MM.1S (cell line): ENCODE measurements at regions not wholly inside any gene's neighbourhood (a gene's known extent, or its start where the extent isn't known, plus 50 kb on each side); places are given as distances from the start of the nearest gene placed in this dataset.
"Not testable (repeated sequence)": the region's sequence is repeated elsewhere in the genome, so short reads cannot be mapped to it uniquely, and the experiment has no call there.

Experiments used
- DNase-seq: peaks from one replicate; pipeline ENCODE4 v3.0.0-alpha.2; 2015
- H2AFZ ChIP-seq: fragments of 300-600 bp; sonication (generic); 2 replicates; pipeline ENCODE4 v1.6.0; 2016; ENCODE audit warnings: antibody characterized with exemption, low read length
- H3F3A ChIP-seq: fragments of 300-600 bp; sonication (generic); 2 replicates; pipeline ENCODE4 v1.6.1; 2016; ENCODE audit warnings: mild to moderate bottlenecking, antibody characterized with exemption, low read length, moderate library complexity, mixed read lengths; ENCODE audit not compliant: insufficient read depth
- H3K27ac ChIP-seq: fragments of 300-600 bp; sonication (generic); 2 replicates; pipeline ENCODE4 v1.5.1; 2016; ENCODE audit warnings: mild to moderate bottlenecking, low read length
- H3K27me3 ChIP-seq: fragments of 300-600 bp; sonication (generic); replicated peaks from 2 replicates; pipeline ENCODE4 v1.6.0; 2016; ENCODE audit warnings: low read length; ENCODE audit not compliant: insufficient read depth
- H3K36me3 ChIP-seq: fragments of 300-600 bp; sonication (generic); replicated peaks from 2 replicates; pipeline ENCODE4 v1.6.1; 2016; ENCODE audit warnings: mild to moderate bottlenecking, low read length, mixed read lengths; ENCODE audit not compliant: insufficient read depth
- H3K4me1 ChIP-seq: fragments of 300-600 bp; sonication (generic); 2 replicates; pipeline ENCODE4 v1.6.1; 2016; ENCODE audit warnings: low read length, mixed read lengths
- H3K4me2 ChIP-seq: fragments of 300-600 bp; sonication (generic); 2 replicates; pipeline ENCODE4 v1.6.0; 2016; ENCODE audit warnings: low read depth, low read length
- H3K4me3 ChIP-seq: fragments of 300-600 bp; sonication (generic); 2 replicates; pipeline ENCODE4 v1.5.1; 2016; ENCODE audit warnings: low read length, mixed read lengths
- H3K79me2 ChIP-seq: fragments of 300-600 bp; sonication (generic); 2 replicates; pipeline ENCODE4 v1.6.1; 2016; ENCODE audit warnings: mixed run types, low read length, mixed read lengths
- H3K9ac ChIP-seq: fragments of 300-600 bp; sonication (generic); 2 replicates; pipeline ENCODE4 v1.6.1; 2016; ENCODE audit warnings: low read length, mixed read lengths
- H3K9me2 ChIP-seq: fragments of 300-600 bp; sonication (generic); replicated peaks from 2 replicates; pipeline ENCODE4 v1.6.1; 2016; ENCODE audit warnings: mild to moderate bottlenecking, low read length, mixed read lengths; ENCODE audit not compliant: insufficient read depth
- H3K9me3 ChIP-seq: fragments of 300-600 bp; sonication (generic); replicated peaks from 2 replicates; pipeline ENCODE4 v1.6.1; 2016; ENCODE audit warnings: mild to moderate bottlenecking, low read length, mixed read lengths; ENCODE audit not compliant: insufficient read depth
- H4K20me1 ChIP-seq: fragments of 300-600 bp; sonication (generic); 2 replicates; pipeline ENCODE4 v1.6.1; 2016; ENCODE audit warnings: mild to moderate bottlenecking, low read length, moderate library complexity, mixed read lengths; ENCODE audit not compliant: insufficient read depth
- EZH2 ChIP-seq: fragments of 300-600 bp; sonication (generic); optimal IDR thresholded peaks from 2 replicates; pipeline ENCODE3; 2017; ENCODE audit warnings: low read depth, mild to moderate bottlenecking, antibody characterized with exemption, low read length, mixed read lengths
- EZH2phosphoT487 ChIP-seq: fragments of 300-600 bp; sonication (generic); IDR thresholded peaks from 2 replicates; pipeline ENCODE4 v1.6.1; 2018; ENCODE audit warnings: antibody characterized with exemption, low read length
- TF ChIP-seq, protein P1 (sequence below): fragments of 300-600 bp; sonication (generic); IDR thresholded peaks from 2 replicates; pipeline ENCODE4 v1.5.1; 2016; ENCODE audit warnings: antibody characterized with exemption, low read length, mixed read lengths

DNA sequence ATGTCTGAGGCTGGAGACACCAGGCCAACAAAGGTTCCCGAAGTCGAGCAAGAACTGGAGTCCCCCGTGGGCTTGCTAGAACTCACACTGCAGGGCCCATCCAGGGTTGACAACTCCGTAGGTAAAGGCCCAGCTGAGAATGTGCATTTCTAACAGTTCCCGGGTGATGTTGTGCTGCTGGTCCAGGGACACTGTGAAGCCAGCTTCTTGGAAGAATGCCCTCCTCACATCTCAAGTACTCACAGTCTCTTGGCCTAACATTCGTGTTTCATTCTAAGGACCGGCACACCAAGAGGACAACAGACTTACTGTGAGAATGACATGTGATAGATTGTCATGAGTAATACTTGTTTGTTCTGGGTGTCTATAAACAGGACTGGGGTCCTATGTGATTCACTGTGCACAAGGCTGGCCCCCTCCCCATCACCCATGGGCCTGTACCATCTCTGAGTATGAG is 682.3 kb upstream of the IGFBP3 start:
- DNase-seq, result no peak

DNA sequence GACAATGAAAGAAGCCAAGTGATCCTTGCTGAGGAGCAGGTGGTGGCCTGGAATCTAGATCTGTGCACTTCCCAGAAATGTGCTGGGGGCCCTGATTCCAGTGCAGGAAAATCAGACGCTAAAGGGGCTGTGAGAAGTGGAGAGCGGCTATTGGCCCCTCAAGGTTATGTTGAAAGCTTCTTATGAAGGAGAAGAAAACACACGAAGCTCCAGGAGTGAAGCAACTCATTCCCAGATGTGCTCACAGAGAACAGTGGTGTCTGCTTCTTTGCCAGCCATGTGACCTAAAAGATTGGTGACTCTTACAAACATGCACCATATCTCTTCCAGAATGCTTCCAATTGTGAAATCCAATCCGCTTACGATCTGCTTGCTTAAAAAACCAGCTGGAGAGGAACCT is 679.3 kb upstream of the IGFBP3 start:
- no peak for TF ChIP-seq EZH2
- TF ChIP-seq, protein P1, sequence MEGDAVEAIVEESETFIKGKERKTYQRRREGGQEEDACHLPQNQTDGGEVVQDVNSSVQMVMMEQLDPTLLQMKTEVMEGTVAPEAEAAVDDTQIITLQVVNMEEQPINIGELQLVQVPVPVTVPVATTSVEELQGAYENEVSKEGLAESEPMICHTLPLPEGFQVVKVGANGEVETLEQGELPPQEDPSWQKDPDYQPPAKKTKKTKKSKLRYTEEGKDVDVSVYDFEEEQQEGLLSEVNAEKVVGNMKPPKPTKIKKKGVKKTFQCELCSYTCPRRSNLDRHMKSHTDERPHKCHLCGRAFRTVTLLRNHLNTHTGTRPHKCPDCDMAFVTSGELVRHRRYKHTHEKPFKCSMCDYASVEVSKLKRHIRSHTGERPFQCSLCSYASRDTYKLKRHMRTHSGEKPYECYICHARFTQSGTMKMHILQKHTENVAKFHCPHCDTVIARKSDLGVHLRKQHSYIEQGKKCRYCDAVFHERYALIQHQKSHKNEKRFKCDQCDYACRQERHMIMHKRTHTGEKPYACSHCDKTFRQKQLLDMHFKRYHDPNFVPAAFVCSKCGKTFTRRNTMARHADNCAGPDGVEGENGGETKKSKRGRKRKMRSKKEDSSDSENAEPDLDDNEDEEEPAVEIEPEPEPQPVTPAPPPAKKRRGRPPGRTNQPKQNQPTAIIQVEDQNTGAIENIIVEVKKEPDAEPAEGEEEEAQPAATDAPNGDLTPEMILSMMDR, result no peak
- TF ChIP-seq EZH2phosphoT487, result no peak

More for the DNA sequence above, 682.3 kb upstream of the IGFBP3 start:
- H2AFZ ChIP-seq, result no peak overlapping the region
- H3K4me3 ChIP-seq, result no peak overlapping the region
- H3F3A ChIP-seq, result no peaks in the 10 kb centered on the region
- no peak overlapping the region for H3K9ac ChIP-seq
- TF ChIP-seq EZH2, result no peak
- TF ChIP-seq, protein P1, result no peak
- no peaks in the 10 kb centered on the region for H3K4me1 ChIP-seq
- no peak overlapping the region for H3K4me2 ChIP-seq
- H3K9me3 ChIP-seq, result no peaks in the 10 kb centered on the region
- H3K27me3 ChIP-seq, result no peaks in the 10 kb centered on the region
- no peaks in the 10 kb centered on the region for H3K9me2 ChIP-seq
- H3K36me3 ChIP-seq, result no peaks in the 10 kb centered on the region
- no peak overlapping the region for H3K27ac ChIP-seq
- no peaks in the 10 kb centered on the region for H4K20me1 ChIP-seq
- no peaks in the 10 kb centered on the region for H3K79me2 ChIP-seq

DNA sequence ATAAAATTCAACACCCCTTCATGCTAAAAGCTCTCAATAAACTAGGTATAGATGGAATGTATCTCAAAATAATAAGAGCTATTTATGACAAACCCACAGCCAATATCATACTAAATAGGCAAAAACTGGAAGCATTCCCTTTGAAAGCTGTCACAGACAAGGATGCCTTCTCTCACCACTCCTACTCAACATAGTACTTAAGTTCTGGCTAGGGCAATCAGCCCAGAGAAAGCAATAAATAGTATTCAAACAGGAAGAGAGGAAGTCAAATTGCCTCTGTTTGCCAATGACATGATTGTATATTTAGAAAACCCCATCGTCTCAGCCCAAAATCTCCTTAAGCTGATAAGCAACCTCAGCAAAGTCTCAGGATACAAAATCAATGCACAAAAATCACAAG is 673.8 kb upstream of the IGFBP3 start:
- H3K4me1 ChIP-seq, DNase-seq, H3K4me3 ChIP-seq, H2AFZ ChIP-seq, H3K9ac ChIP-seq, H3K4me2 ChIP-seq, H3K36me3 ChIP-seq, H3K79me2 ChIP-seq, H3K27me3 ChIP-seq, H3K27ac ChIP-seq, H3K9me3 ChIP-seq, H4K20me1 ChIP-seq, H3F3A ChIP-seq, H3K9me2 ChIP-seq: not testable (repeated sequence)

More for the DNA sequence above, 679.3 kb upstream of the IGFBP3 start:
- Histone ChIP-seq H3K9me2 (no peaks in the 10 kb centered on the region), H3K4me3 (no peak overlapping the region), H3K27me3 (no peaks in the 10 kb centered on the region), H3K27ac (no peak overlapping the region), H3K9ac (no peak overlapping the region), H3K4me2 (no peak overlapping the region), H4K20me1 (no peaks in the 10 kb centered on the region), H3F3A (no peaks in the 10 kb centered on the region), H2AFZ (no peak overlapping the region), H3K36me3 (no peaks in the 10 kb centered on the region), H3K4me1 (no peaks in the 10 kb centered on the region), H3K79me2 (no peaks in the 10 kb centered on the region), H3K9me3 (no peaks in the 10 kb centered on the region)
- no peak for DNase-seq

DNA sequence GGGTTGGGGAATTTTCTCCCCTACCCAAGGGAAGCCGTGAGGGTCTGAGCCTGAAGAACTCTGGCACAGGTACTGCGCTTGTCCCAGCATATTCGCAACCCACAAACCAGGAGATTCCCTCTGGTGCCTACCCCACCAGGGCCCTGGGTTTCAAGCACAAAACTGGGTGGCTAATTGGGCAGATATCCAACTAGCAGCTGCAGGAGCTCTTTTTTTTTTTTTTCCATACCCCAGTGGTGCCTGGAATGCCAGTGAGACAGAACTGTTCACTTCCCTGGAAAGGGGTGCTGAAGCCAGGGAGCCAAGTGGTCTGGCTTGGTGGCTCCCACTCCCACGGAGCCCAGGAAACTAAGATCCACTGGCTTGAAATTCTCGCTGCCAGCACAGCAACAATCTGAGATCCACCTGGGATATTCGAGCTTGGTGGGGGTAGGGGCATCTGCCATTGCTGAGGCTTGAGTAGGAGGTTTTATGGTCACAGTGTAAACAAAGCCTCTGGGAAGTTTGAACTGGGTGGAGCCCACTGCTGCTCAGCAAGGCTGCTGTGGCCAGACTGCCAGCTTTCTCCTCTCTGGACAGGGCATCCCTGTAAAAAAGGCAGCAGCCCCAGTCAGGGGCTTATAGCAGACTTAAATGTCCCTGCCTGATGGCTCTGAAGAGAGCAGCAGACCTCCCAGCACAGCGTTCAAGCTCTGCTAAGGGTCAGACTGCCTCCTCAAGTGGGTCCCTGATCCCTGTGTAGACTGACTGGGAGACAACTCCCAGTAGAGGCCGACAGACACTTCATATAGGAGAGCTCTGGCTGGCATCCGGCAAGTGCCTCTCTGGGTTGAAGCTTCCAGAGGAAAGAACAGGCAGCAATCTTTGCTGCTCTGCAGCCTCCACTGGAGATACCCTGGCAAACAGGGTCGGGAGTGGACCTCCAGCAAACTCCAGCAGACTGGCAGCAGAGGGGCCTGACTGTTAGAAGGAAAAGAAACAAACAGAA is 670.1 kb upstream of the IGFBP3 start:
- H4K20me1 ChIP-seq, H3K4me2 ChIP-seq, H3K27ac ChIP-seq, DNase-seq, H3K27me3 ChIP-seq, H3K9me2 ChIP-seq, H3K36me3 ChIP-seq, H3K4me3 ChIP-seq, H3K9me3 ChIP-seq, H3K4me1 ChIP-seq, H2AFZ ChIP-seq, H3F3A ChIP-seq, H3K79me2 ChIP-seq, H3K9ac ChIP-seq: not testable (repeated sequence)
